ENCODE measurements at regions not wholly inside any gene's neighbourhood (a gene's known extent, or its start where the extent isn't known, plus 50 kb on each side); places are given as distances from the start of the nearest gene placed in this dataset.

GRCh38 chr16:52603015-52603414 lies 56.1 kb upstream of the TOX3 start:
- TF ChIP-seq CTCF (IDR thresholded peaks at IDR 0.05; ENCODE audit: insufficient read depth, low read length, poor library complexity, severe bottlenecking) (no peak), EZH2phosphoT487 (conservative IDR thresholded peaks at IDR 0.05; ENCODE audit: low read length) (no peak)

All from SU-DHL-6 (cell line).